SK-N-SH treated with all-trans-retinoic acid at 6 μM for 48 hours (cell line): ENCODE measurements at regions not wholly inside any gene's neighbourhood (a gene's known extent, or its start where the extent isn't known, plus 50 kb on each side); places are given as distances from the start of the nearest gene placed in this dataset.

Experiments used
- ATAC-seq: fragments of 200-7000 bp; cut with Tn5 transposase; 3 replicates; pipeline ENCODE4 v1.9.1; 2020; ENCODE audit warnings: mild to moderate bottlenecking, moderate library complexity
- ARNTL ChIP-seq: fragments of 450-650 bp; formaldehyde crosslinking; IDR thresholded peaks from 2 replicates; pipeline ENCODE4 v1.5.0; 2020; ENCODE audit warnings: low read depth, mild to moderate bottlenecking, moderate library complexity, borderline replicate concordance
- BACH2 ChIP-seq: fragments of 250-450 bp; sonication (Bioruptor Pico); IDR thresholded peaks from 2 replicates; pipeline ENCODE4 v1.9.0; 2021; ENCODE audit warnings: mild to moderate bottlenecking, borderline replicate concordance
- CSDC2 ChIP-seq: fragments of 250-450 bp; sonication (Bioruptor Pico); IDR thresholded peaks from 2 replicates; pipeline ENCODE4 v1.5.0; 2020; ENCODE audit warnings: mild to moderate bottlenecking, moderate library complexity
- ESRRG ChIP-seq: fragments of 250-450 bp; sonication (Bioruptor Pico); IDR thresholded peaks from 2 replicates; pipeline ENCODE4 v1.6.1; 2021; ENCODE audit warnings: mild to moderate bottlenecking
- GLIS3 ChIP-seq: fragments of 250-450 bp; sonication (Bioruptor Pico); IDR thresholded peaks from 2 replicates; pipeline ENCODE4 v1.5.0; 2020; ENCODE audit warnings: mild to moderate bottlenecking, moderate library complexity
- ISL1 ChIP-seq: fragments of 250-450 bp; sonication (Bioruptor Pico); IDR thresholded peaks from 2 replicates; pipeline ENCODE4 v2.1.2; 2022; ENCODE audit warnings: mild to moderate bottlenecking, moderate library complexity
- OSR1 ChIP-seq: fragments of 250-450 bp; sonication (Bioruptor Pico); IDR thresholded peaks from 2 replicates; pipeline ENCODE4 v1.8.0; 2022; ENCODE audit warnings: moderate library complexity, mild to moderate bottlenecking, inconsistent platforms
- POU6F1 ChIP-seq: fragments of 250-450 bp; sonication (Bioruptor Pico); IDR thresholded peaks from 2 replicates; pipeline ENCODE4 v1.8.0; 2021; ENCODE audit warnings: low read depth, mild to moderate bottlenecking, moderate library complexity, borderline replicate concordance
- RARB ChIP-seq: fragments of 250-450 bp; sonication (Bioruptor Pico); IDR thresholded peaks from 2 replicates; pipeline ENCODE4 v1.8.0; 2021; ENCODE audit warnings: mild to moderate bottlenecking, moderate library complexity
- SNAI2 ChIP-seq: fragments of 250-450 bp; sonication (Bioruptor Pico); IDR thresholded peaks from 2 replicates; pipeline ENCODE4 v1.5.0; 2020; ENCODE audit warnings: mild to moderate bottlenecking, moderate library complexity
- TCF4 ChIP-seq: fragments of 250-450 bp; sonication (Bioruptor Pico); IDR thresholded peaks from 2 replicates; pipeline ENCODE4 v1.8.0; 2021; ENCODE audit warnings: mild to moderate bottlenecking, moderate library complexity, borderline replicate concordance
- TOX ChIP-seq: fragments of 250-450 bp; sonication (Bioruptor Pico); IDR thresholded peaks from 2 replicates; pipeline ENCODE4 v1.8.0; 2021; ENCODE audit warnings: mild to moderate bottlenecking, moderate library complexity, borderline replicate concordance
- TSHZ2 ChIP-seq: fragments of 250-450 bp; sonication (Bioruptor Pico); IDR thresholded peaks from 2 replicates; pipeline ENCODE4 v1.5.0; 2020; ENCODE audit warnings: mild to moderate bottlenecking, moderate library complexity
- ZC3H10 ChIP-seq: fragments of 250-450 bp; sonication (Bioruptor Pico); IDR thresholded peaks from 2 replicates; pipeline ENCODE4 v1.5.1; 2021; ENCODE audit warnings: mild to moderate bottlenecking, moderate library complexity
- ZFP3 ChIP-seq: fragments of 250-450 bp; sonication (Bioruptor Pico); IDR thresholded peaks from 2 replicates; pipeline ENCODE4 v1.5.0; 2020; ENCODE audit warnings: mild to moderate bottlenecking, moderate library complexity
- ZFP30 ChIP-seq: fragments of 450-650 bp; formaldehyde crosslinking; IDR thresholded peaks from 2 replicates; pipeline ENCODE4 v1.5.0; 2022; ENCODE audit warnings: mild to moderate bottlenecking, moderate library complexity
- ZNF565 ChIP-seq: fragments of 450-650 bp; formaldehyde crosslinking; conservative IDR thresholded peaks from 2 replicates; pipeline ENCODE4 v1.5.0; 2020; ENCODE audit warnings: low read depth, mild to moderate bottlenecking, moderate library complexity
- ZNF70 ChIP-seq: fragments of 450-650 bp; formaldehyde crosslinking; IDR thresholded peaks from 2 replicates; pipeline ENCODE4 v1.5.0; 2020; ENCODE audit warnings: mild to moderate bottlenecking, moderate library complexity
- ZNF8 ChIP-seq: fragments of 450-650 bp; formaldehyde crosslinking; IDR thresholded peaks from 2 replicates; pipeline ENCODE4 v1.5.0; 2020; ENCODE audit warnings: mild to moderate bottlenecking, moderate library complexity
- TF ChIP-seq, protein P1 (sequence below): fragments of 250-450 bp; sonication (Bioruptor Pico); IDR thresholded peaks from 2 replicates; pipeline ENCODE4 v1.5.1; 2021; ENCODE audit warnings: mild to moderate bottlenecking, moderate library complexity
- TF ChIP-seq, protein P2 (sequence below): fragments of 250-450 bp; sonication (Bioruptor Pico); IDR thresholded peaks from 2 replicates; pipeline ENCODE4 v1.5.1; 2020; ENCODE audit warnings: low read depth, mild to moderate bottlenecking, moderate library complexity
- TF ChIP-seq, protein P3 (sequence below): fragments of 250-450 bp; sonication (Bioruptor Pico); IDR thresholded peaks from 2 replicates; pipeline ENCODE4 v1.8.0; 2020; ENCODE audit warnings: mild to moderate bottlenecking, moderate library complexity, borderline replicate concordance

DNA sequence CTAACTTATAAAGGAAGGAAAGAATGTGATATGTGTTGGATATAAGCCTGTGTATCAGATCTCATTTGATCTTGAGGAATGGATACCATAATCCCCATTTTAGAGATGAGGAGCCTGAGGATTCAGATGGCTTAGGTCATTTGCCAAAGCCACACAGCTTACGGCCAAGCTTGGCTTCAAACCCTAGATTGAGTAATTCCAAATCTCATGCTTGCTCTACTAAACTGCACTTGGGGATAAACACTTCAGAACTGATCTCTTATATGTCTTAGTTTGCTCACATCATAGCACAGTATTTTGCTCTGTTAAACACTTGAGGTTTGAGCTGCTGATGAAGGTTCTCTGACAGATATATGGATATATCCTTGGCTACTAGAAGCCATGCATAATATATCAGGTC is 504.4 kb downstream of the NTRK2 start:
- no peak for ATAC-seq
- TF ChIP-seq ZNF8 (CRISPR knock-in tag) (no peak), RARB (CRISPR knock-in tag) (no peak), GLIS3 (CRISPR knock-in tag) (no peak), TCF4 (CRISPR knock-in tag) (no peak), BACH2 (CRISPR knock-in tag) (no peak), ISL1 (CRISPR knock-in tag) (no peak), POU6F1 (CRISPR knock-in tag) (no peak), ZFP30 (CRISPR knock-in tag) (no peak), ZNF565 (no peak), TSHZ2 (CRISPR knock-in tag) (no peak), ZNF70 (no peak), CSDC2 (CRISPR knock-in tag) (no peak)
- TF ChIP-seq, protein P1, sequence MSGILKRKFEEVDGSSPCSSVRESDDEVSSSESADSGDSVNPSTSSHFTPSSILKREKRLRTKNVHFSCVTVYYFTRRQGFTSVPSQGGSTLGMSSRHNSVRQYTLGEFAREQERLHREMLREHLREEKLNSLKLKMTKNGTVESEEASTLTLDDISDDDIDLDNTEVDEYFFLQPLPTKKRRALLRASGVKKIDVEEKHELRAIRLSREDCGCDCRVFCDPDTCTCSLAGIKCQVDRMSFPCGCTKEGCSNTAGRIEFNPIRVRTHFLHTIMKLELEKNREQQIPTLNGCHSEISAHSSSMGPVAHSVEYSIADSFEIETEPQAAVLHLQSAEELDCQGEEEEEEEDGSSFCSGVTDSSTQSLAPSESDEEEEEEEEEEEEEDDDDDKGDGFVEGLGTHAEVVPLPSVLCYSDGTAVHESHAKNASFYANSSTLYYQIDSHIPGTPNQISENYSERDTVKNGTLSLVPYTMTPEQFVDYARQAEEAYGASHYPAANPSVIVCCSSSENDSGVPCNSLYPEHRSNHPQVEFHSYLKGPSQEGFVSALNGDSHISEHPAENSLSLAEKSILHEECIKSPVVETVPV (CRISPR knock-in tag), result no peak
- TF ChIP-seq, protein P2, sequence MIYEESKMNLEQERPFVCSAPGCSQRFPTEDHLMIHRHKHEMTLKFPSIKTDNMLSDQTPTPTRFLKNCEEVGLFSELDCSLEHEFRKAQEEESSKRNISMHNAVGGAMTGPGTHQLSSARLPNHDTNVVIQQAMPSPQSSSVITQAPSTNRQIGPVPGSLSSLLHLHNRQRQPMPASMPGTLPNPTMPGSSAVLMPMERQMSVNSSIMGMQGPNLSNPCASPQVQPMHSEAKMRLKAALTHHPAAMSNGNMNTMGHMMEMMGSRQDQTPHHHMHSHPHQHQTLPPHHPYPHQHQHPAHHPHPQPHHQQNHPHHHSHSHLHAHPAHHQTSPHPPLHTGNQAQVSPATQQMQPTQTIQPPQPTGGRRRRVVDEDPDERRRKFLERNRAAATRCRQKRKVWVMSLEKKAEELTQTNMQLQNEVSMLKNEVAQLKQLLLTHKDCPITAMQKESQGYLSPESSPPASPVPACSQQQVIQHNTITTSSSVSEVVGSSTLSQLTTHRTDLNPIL (CRISPR knock-in tag), result no peak
- TF ChIP-seq, protein P3, sequence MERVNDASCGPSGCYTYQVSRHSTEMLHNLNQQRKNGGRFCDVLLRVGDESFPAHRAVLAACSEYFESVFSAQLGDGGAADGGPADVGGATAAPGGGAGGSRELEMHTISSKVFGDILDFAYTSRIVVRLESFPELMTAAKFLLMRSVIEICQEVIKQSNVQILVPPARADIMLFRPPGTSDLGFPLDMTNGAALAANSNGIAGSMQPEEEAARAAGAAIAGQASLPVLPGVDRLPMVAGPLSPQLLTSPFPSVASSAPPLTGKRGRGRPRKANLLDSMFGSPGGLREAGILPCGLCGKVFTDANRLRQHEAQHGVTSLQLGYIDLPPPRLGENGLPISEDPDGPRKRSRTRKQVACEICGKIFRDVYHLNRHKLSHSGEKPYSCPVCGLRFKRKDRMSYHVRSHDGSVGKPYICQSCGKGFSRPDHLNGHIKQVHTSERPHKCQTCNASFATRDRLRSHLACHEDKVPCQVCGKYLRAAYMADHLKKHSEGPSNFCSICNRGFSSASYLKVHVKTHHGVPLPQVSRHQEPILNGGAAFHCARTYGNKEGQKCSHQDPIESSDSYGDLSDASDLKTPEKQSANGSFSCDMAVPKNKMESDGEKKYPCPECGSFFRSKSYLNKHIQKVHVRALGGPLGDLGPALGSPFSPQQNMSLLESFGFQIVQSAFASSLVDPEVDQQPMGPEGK (CRISPR knock-in tag), result no peak

- ATAC-seq, result no peak
- TF ChIP-seq ZFP30 (CRISPR knock-in tag), result no peak
- TF ChIP-seq TCF4 (CRISPR knock-in tag), result no peak
- TF ChIP-seq ZC3H10, result no peak
- TF ChIP-seq ESRRG (CRISPR knock-in tag), result no peak
- no peak for TF ChIP-seq ZNF565
- no peak for TF ChIP-seq BACH2 (CRISPR knock-in tag)
- TF ChIP-seq, protein P3 (CRISPR knock-in tag), result no peak
- TF ChIP-seq ZFP3 (CRISPR knock-in tag), result no peak
- TF ChIP-seq, protein P1 (CRISPR knock-in tag), result no peak
- no peak for TF ChIP-seq ZNF70
- TF ChIP-seq CSDC2 (CRISPR knock-in tag), result no peak
- no peak for TF ChIP-seq ARNTL (CRISPR knock-in tag)
- no peak for TF ChIP-seq OSR1 (CRISPR knock-in tag)
- no peak for TF ChIP-seq TOX
- TF ChIP-seq SNAI2 (CRISPR knock-in tag), result no peak
- TF ChIP-seq TSHZ2 (CRISPR knock-in tag), result no peak
- no peak for TF ChIP-seq ZNF8 (CRISPR knock-in tag)
These were observed 502.8 kb downstream of the NTRK2 start for GRCh38 chr9:85172001-85172978.
